GM12864 (cell line): ENCODE measurements at regions not wholly inside any gene's neighbourhood (a gene's known extent, or its start where the extent isn't known, plus 50 kb on each side); places are given as distances from the start of the nearest gene placed in this dataset.
"Not testable (repeated sequence)": the region's sequence is repeated elsewhere in the genome, so short reads cannot be mapped to it uniquely, and the experiment has no call there.

Source experiments
- DNase-seq: peaks from one replicate; pipeline ENCODE4 v3.0.0-alpha.2; 2011; ENCODE audit warnings: low read depth
- H3K4me3 ChIP-seq: 2 replicates; pipeline ENCODE4 v1.5.1; 2011; ENCODE audit warnings: mild to moderate bottlenecking, low read depth, low read length, control low read depth
- CTCF ChIP-seq: IDR thresholded peaks from 2 replicates; pipeline ENCODE4 v1.5.1; 2011; ENCODE audit warnings: low read depth, mild to moderate bottlenecking, moderate library complexity, low read length, control low read depth, inconsistent platforms; ENCODE audit errors: missing control alignments

- TF ChIP-seq CTCF = no peak
- no peak overlapping the region for H3K4me3 ChIP-seq
- no peak for DNase-seq
Observed at GRCh38 chrY:12492218-12492617, 208.8 kb upstream of the USP9Y start.

- H3K4me3 ChIP-seq = no peak overlapping the region
- no peak for DNase-seq
- TF ChIP-seq CTCF = no peak
Observed at GRCh38 chrY:12496007-12496406, 205.0 kb upstream of the USP9Y start.

- no peak for DNase-seq
- H3K4me3 ChIP-seq = no peak overlapping the region
- no peak for TF ChIP-seq CTCF
Observed at GRCh38 chrY:12500096-12500495, 200.9 kb upstream of the USP9Y start.

- DNase-seq, H3K4me3 ChIP-seq: not testable (repeated sequence)
Observed at GRCh38 chrY:12504028-12504427, 197.0 kb upstream of the USP9Y start.

GRCh38 chrY:12517338-12517737, 183.7 kb upstream of the USP9Y start:
- no peak for TF ChIP-seq CTCF
- no peak for DNase-seq

GRCh38 chrY:12525206-12525605, 175.8 kb upstream of the USP9Y start:
- H3K4me3 ChIP-seq = no peak overlapping the region
- no peak for DNase-seq
- TF ChIP-seq CTCF = no peak

More at GRCh38 chrY:12517338-12517737, 183.7 kb upstream of the USP9Y start:
- no peak overlapping the region for H3K4me3 ChIP-seq

- no peak for DNase-seq
- H3K4me3 ChIP-seq = no peak overlapping the region
- no peak for TF ChIP-seq CTCF
Observed at GRCh38 chrY:12526362-12527063, 174.5 kb upstream of the USP9Y start.
